ENCODE measurements at regions not wholly inside any gene's neighbourhood (a gene's known extent, or its start where the extent isn't known, plus 50 kb on each side); places are given as distances from the start of the nearest gene placed in this dataset.
A peak's percentile ranks its signal among the peaks of the same experiment; 100 is the strongest.

- no peak for ATAC-seq
- TF ChIP-seq POLR2A (IDR thresholded peaks at IDR 0.05) (no peak), CTCF (IDR thresholded peaks at IDR 0.05) (no peak)
- DNase-seq = peak in 1 of 3 donors; percentile 12
- WGBS (ENCODE audit: insufficient coverage, low coverage, low lambda C conversion rate, missing lambda C conversion rate) = 50% methylated on average over 12 of the region's 12 CpGs
- no peak overlapping the region for H3K4me3 ChIP-seq
- H3K9me3 ChIP-seq = no peaks in the 10 kb centered on the region
- peaks cover 0 to 12% of the 10 kb centered on the region in 2 donors for H3K27me3 ChIP-seq
- H3K27ac ChIP-seq = no peak overlapping the region
- intact Hi-C loops (cut with DNase I) = loop anchor here in 1 of 2 donors (10.0 kb wide), 1 partner anchor 519 kb away; no protein-coding TSS in a partner anchor
- H3K4me1 ChIP-seq = no peaks in the 10 kb centered on the region
- H3K36me3 ChIP-seq = no peaks in the 10 kb centered on the region
Observed at GRCh38 chr17:73953206-73954033, 250.1 kb upstream of the RPL38 start.

- no peak for ATAC-seq
- H3K27ac ChIP-seq = no peak overlapping the region
- H3K4me3 ChIP-seq = no peak overlapping the region
- DNase-seq = no peak
- H3K27me3 ChIP-seq = peaks cover 0 to 12% of the 10 kb centered on the region in 2 donors
- TF ChIP-seq CTCF (IDR thresholded peaks at IDR 0.05) = no peak
- no peaks in the 10 kb centered on the region for H3K36me3 ChIP-seq
- no peaks in the 10 kb centered on the region for H3K4me1 ChIP-seq
- 62% methylated on average over 5 of the region's 5 CpGs for WGBS (ENCODE audit: insufficient coverage, low coverage, low lambda C conversion rate, missing lambda C conversion rate)
- intact Hi-C loops (cut with DNase I) = loop anchor here in 1 of 2 donors (10.0 kb wide), 1 partner anchor 520 kb away; no protein-coding TSS in a partner anchor
- no peaks in the 10 kb centered on the region for H3K9me3 ChIP-seq
Observed at GRCh38 chr17:73954951-73955350, 248.5 kb upstream of the RPL38 start.

GRCh38 chr17:73955616-73956015 lies 247.9 kb upstream of the RPL38 start:
- H3K4me3 ChIP-seq = no peak overlapping the region
- H3K36me3 ChIP-seq = no peaks in the 10 kb centered on the region
- DNase-seq = no peak
- H3K27ac ChIP-seq = no peak overlapping the region
- 75% methylated on average over 2 of the region's 5 CpGs for WGBS (ENCODE audit: insufficient coverage, low coverage, low lambda C conversion rate, missing lambda C conversion rate)
- intact Hi-C loops (cut with DNase I) = loop anchor here in 1 of 2 donors (10.0 kb wide), 1 partner anchor 521 kb away; no protein-coding TSS in a partner anchor
- H3K27me3 ChIP-seq = peaks cover 0 to 12% of the 10 kb centered on the region in 2 donors
- no peak for ATAC-seq
- H3K4me1 ChIP-seq = no peaks in the 10 kb centered on the region
- no peaks in the 10 kb centered on the region for H3K9me3 ChIP-seq
- TF ChIP-seq POLR2A (IDR thresholded peaks at IDR 0.05) (no peak), CTCF (IDR thresholded peaks at IDR 0.05) (no peak)

GRCh38 chr17:73956169-73956568 lies 247.3 kb upstream of the RPL38 start:
- H3K4me3 ChIP-seq = no peak overlapping the region
- H3K9me3 ChIP-seq = no peaks in the 10 kb centered on the region
- 38% methylated on average over 1 of the region's 1 CpG for WGBS (ENCODE audit: insufficient coverage, low coverage, low lambda C conversion rate, missing lambda C conversion rate)
- DNase-seq (no peak), ATAC-seq (no peak)
- H3K27me3 ChIP-seq = peaks cover 0 to 12% of the 10 kb centered on the region in 2 donors
- TF ChIP-seq POLR2A (IDR thresholded peaks at IDR 0.05) = no peak
- TF ChIP-seq CTCF (IDR thresholded peaks at IDR 0.05) = no peak
- no peak overlapping the region for H3K27ac ChIP-seq
- H3K36me3 ChIP-seq = no peaks in the 10 kb centered on the region
- no peaks in the 10 kb centered on the region for H3K4me1 ChIP-seq
- intact Hi-C loops (cut with DNase I) = loop anchor here in 1 of 2 donors (10.0 kb wide), 1 partner anchor 521 kb away; no protein-coding TSS in a partner anchor

Measured in right lobe of liver (tissue), 6 donors.